Kidney (tissue), 13 donors: ENCODE measurements at regions not wholly inside any gene's neighbourhood (a gene's known extent, or its start where the extent isn't known, plus 50 kb on each side); places are given as distances from the start of the nearest gene placed in this dataset.

Source experiments
- DNase-seq, 5 donors: peaks; one replicate each; pipeline ENCODE4 v3.0.0-alpha.2; 2013 to 2020
- FAIRE-seq: peaks from 2 replicates; lab custom pipeline; 2012; peaks lifted over from hg19 to GRCh38; lab: Jason Lieb, UNC
- H3K27ac ChIP-seq, 2 donors: one replicate each; pipeline ENCODE4 v1.7.0; 2013; ENCODE audit warnings: low read depth in 2 of 2, low read length in 2 of 2, inconsistent platforms in 1 of 2
- H3K27me3 ChIP-seq: one replicate; pipeline ENCODE4 v1.7.1; 2013; ENCODE audit warnings: low read length, inconsistent platforms; ENCODE audit not compliant: control insufficient read depth, insufficient read depth
- H3K36me3 ChIP-seq, 3 donors: one replicate each; pipeline versions ENCODE4 v1.7.0 to v1.7.1; 2013; ENCODE audit warnings: low read length in 3 of 3, control low read depth in 1 of 3, inconsistent platforms in 1 of 3; ENCODE audit not compliant: insufficient read depth in 3 of 3, control insufficient read depth in 2 of 3
- H3K4me1 ChIP-seq, 3 donors: one replicate each; pipeline versions ENCODE4 v1.7.0 to v1.7.1; 2013; ENCODE audit warnings: low read length in 3 of 3, inconsistent platforms in 1 of 3, low read depth in 1 of 3; ENCODE audit not compliant: control insufficient read depth in 2 of 3, insufficient read depth in 2 of 3
- H3K4me3 ChIP-seq, 3 donors: one replicate each; pipeline versions ENCODE4 v1.7.0 to v1.8.1; 2013; ENCODE audit warnings: low read length in 3 of 3, control low read depth in 1 of 3, inconsistent platforms in 1 of 3
- H3K9ac ChIP-seq, 3 donors: one replicate each; pipeline versions ENCODE4 v1.7.0 to v1.7.1; 2013; ENCODE audit warnings: low read length in 3 of 3, control low read depth in 1 of 3, inconsistent platforms in 1 of 3
- H3K9me3 ChIP-seq, 3 donors: one replicate each; pipeline versions ENCODE4 v1.7.0 to v1.7.1; 2013; ENCODE audit warnings: low read length in 3 of 3, control low read depth in 1 of 3, inconsistent platforms in 1 of 3; ENCODE audit not compliant: control insufficient read depth in 2 of 3, insufficient read depth in 1 of 3
- CTCF ChIP-seq: IDR thresholded peaks from 3 replicates; pipeline ENCODE4 v1.5.1; 2012; ENCODE audit warnings: mild to moderate bottlenecking, moderate library complexity, borderline replicate concordance; ENCODE audit not compliant: insufficient read depth; ENCODE audit errors: extremely low read depth
- intact Hi-C: fragments of 100-400 bp; cut with DNase I; formaldehyde crosslinking; loops from one replicate; pipeline ENCODE4 v1.11.1; 2022
- donor health status: control.
- donor health status: control.
- donor health status: control.
- donor health status: control.
- donor health status: control.
- donor health status: DM: yes; HTN: yes; CAD: no.
- donor health status: Normal renal cell carcinoma (clear cell type).

DNA sequence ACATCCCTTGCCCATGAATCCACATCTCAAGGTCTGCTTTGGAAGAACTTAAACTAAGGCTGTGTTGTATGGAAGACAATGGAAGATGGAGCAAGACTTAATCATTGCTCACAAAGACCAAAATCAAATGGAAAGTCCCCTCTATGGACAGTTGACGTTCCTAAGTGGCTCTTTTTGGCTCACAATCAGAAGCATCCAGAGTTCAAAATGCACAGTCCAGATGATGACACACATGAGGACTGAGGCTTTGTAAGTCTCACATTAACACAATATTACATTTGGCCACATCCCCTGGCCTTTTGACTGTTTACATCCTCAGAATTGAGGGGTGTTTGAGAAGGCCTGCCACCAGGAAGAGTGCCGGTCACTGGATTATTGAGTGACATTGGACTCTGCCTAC, 122.3 kb upstream of the CPM start:
- DNase-seq, result no peak
- no peak for TF ChIP-seq CTCF
- Histone ChIP-seq H3K4me1 (peaks cover 0 to 8% (median 0%) of the 10 kb centered on the region in 3 donors), H3K27me3 (no peaks in the 10 kb centered on the region), H3K9me3 (no peaks in the 10 kb centered on the region), H3K36me3 (no peaks in the 10 kb centered on the region), H3K9ac (no peak overlapping the region), H3K27ac (no peak overlapping the region), H3K4me3 (no peak overlapping the region)
- intact Hi-C loops, result no loop called here
- FAIRE-seq, result no peak

DNA sequence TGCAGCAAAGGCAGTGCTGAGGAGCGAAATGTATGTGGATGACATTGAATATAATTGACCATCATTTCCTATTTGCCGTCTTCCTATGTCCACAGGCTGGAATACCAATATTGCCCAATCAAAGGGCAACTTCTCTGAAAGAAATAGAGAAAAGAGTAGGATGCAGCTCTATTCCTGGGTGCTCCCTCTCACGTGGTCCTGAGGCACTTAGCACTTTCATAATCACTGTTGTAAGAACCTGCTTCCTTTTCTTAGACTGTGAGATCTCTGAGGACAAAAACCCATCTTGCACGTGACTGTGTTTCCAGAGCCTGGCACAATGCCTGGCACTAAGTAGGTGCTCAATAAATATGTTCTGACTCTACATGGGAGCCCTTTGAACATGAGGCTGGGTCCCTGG, 122.7 kb upstream of the CPM start:
- intact Hi-C loops, result no loop called here
- Histone ChIP-seq H3K9me3 (no peaks in the 10 kb centered on the region), H3K27me3 (no peaks in the 10 kb centered on the region), H3K36me3 (no peaks in the 10 kb centered on the region), H3K27ac (no peak overlapping the region), H3K4me1 (peaks cover 0 to 8% (median 0%) of the 10 kb centered on the region in 3 donors), H3K4me3 (no peak overlapping the region), H3K9ac (no peak overlapping the region)
- no peak for TF ChIP-seq CTCF
- no peak for FAIRE-seq
- DNase-seq, result no peak

- no peaks in the 10 kb centered on the region for H3K9me3 ChIP-seq
- H3K27ac ChIP-seq, result no peak overlapping the region
- H3K4me1 ChIP-seq, result peaks cover 0 to 8% (median 0%) of the 10 kb centered on the region in 3 donors
- H3K36me3 ChIP-seq, result no peaks in the 10 kb centered on the region
- no peaks in the 10 kb centered on the region for H3K27me3 ChIP-seq
- no peak for TF ChIP-seq CTCF
- intact Hi-C loops, result no loop called here
- DNase-seq (no peak), FAIRE-seq (no peak)
- no peak overlapping the region for H3K9ac ChIP-seq
- no peak overlapping the region for H3K4me3 ChIP-seq
These were observed 124.0 kb upstream of the CPM start for GRCh38 chr12:69056743-69057515.

GRCh38 chr12:69057742-69058141, 124.8 kb upstream of the CPM start:
- no peak overlapping the region for H3K4me3 ChIP-seq
- H3K27ac ChIP-seq, result no peak overlapping the region
- FAIRE-seq, result no peak
- peaks cover 0 to 8% (median 0%) of the 10 kb centered on the region in 3 donors for H3K4me1 ChIP-seq
- no peak for TF ChIP-seq CTCF
- no peak overlapping the region for H3K9ac ChIP-seq
- no peak for DNase-seq
- no peaks in the 10 kb centered on the region for H3K27me3 ChIP-seq
- intact Hi-C loops, result no loop called here
- H3K9me3 ChIP-seq, result no peaks in the 10 kb centered on the region
- H3K36me3 ChIP-seq, result no peaks in the 10 kb centered on the region
